Neural cell (in vitro differentiated cells): ENCODE measurements at regions not wholly inside any gene's neighbourhood (a gene's known extent, or its start where the extent isn't known, plus 50 kb on each side); places are given as distances from the start of the nearest gene placed in this dataset.

Experiments used
- CTCF ChIP-seq: fragments of 450-650 bp; IDR thresholded peaks from 2 replicates; pipeline ENCODE4 v1.5.1; 2014; ENCODE audit warnings: antibody characterized with exemption, mild to moderate bottlenecking, moderate library complexity; ENCODE audit not compliant: poor library complexity, severe bottlenecking
- POLR2AphosphoS5 ChIP-seq: IDR thresholded peaks from 2 replicates; pipeline ENCODE4 v1.6.1; 2012

- no peak for TF ChIP-seq CTCF
- TF ChIP-seq POLR2AphosphoS5 = no peak
Measured at GRCh38 chr9:15069106-15069505, 158.9 kb upstream of the FREM1 start.
